ENCODE measurements at regions not wholly inside any gene's neighbourhood (a gene's known extent, or its start where the extent isn't known, plus 50 kb on each side); places are given as distances from the start of the nearest gene placed in this dataset.

DNA sequence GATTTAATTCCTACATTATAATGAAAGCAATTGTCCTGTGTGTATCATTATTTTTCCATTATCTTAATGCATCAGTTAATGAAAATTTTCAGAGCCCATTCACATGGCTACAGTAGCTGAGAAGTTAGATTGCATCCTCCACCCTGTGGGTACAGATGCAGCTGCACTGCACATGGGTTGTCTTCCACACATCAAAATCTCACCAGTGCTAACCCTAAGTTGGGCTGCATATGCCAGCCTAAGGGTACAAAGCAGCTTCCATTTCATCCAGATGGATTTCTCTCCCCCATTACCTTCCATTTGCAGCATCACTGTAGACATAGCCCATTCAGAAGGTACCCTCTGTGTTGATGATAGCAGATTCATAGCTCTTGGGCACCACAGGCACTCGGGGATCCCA is 74.7 kb upstream of the WDR11 start:
- TF ChIP-seq POLR2A (IDR thresholded peaks at IDR 0.05; ENCODE audit: low read depth) (no peak), POLR2AphosphoS5 (IDR thresholded peaks at IDR 0.05) (no peak)

Data from esophagus muscularis mucosa (tissue), 2 donors.